ENCODE measurements at regions not wholly inside any gene's neighbourhood (a gene's known extent, or its start where the extent isn't known, plus 50 kb on each side); places are given as distances from the start of the nearest gene placed in this dataset.

GRCh38 chr6:48206091-48206490 is 95.1 kb upstream of the PTCHD4 start:
- TF ChIP-seq POLR2AphosphoS5 (IDR thresholded peaks at IDR 0.05; ENCODE audit: low read depth) (no peak), SPI1 (IDR thresholded peaks at IDR 0.05; ENCODE audit: borderline replicate concordance, low read depth) (no peak), REST (IDR thresholded peaks at IDR 0.05; ENCODE audit: insufficient replicate concordance, low read depth) (no peak), GABPA (IDR thresholded peaks at IDR 0.05; ENCODE audit: low read depth) (no peak), CTCF (IDR thresholded peaks at IDR 0.05; ENCODE audit: insufficient read depth, low read length) (no peak)
- Histone ChIP-seq H3K4me3 (replicated peaks; ENCODE audit: insufficient read depth, low read length) (no peak overlapping the region), H3K27me3 (ENCODE audit: insufficient read depth, poor library complexity, severe bottlenecking) (no peaks in the 10 kb centered on the region), H3K27ac (replicated peaks) (no peak overlapping the region)
- no peak for DNase-seq (ENCODE audit: low read depth in 1 of 2, low spot score in 1 of 2)

- Histone ChIP-seq H3K4me3 (replicated peaks; ENCODE audit: insufficient read depth, low read length) (no peak overlapping the region), H3K27me3 (ENCODE audit: insufficient read depth, poor library complexity, severe bottlenecking) (no peaks in the 10 kb centered on the region), H3K27ac (replicated peaks) (no peak overlapping the region)
- TF ChIP-seq GABPA (IDR thresholded peaks at IDR 0.05; ENCODE audit: low read depth) (no peak), CTCF (IDR thresholded peaks at IDR 0.05; ENCODE audit: insufficient read depth, low read length) (no peak), POLR2AphosphoS5 (IDR thresholded peaks at IDR 0.05; ENCODE audit: low read depth) (no peak), SPI1 (IDR thresholded peaks at IDR 0.05; ENCODE audit: borderline replicate concordance, low read depth) (no peak), REST (IDR thresholded peaks at IDR 0.05; ENCODE audit: insufficient replicate concordance, low read depth) (no peak)
- DNase-seq (ENCODE audit: low read depth in 1 of 2, low spot score in 1 of 2), result no peak
These were observed 89.9 kb upstream of the PTCHD4 start for GRCh38 chr6:48200869-48201390.

GRCh38 chr6:48199499-48199898 is 88.5 kb upstream of the PTCHD4 start:
- TF ChIP-seq REST (IDR thresholded peaks at IDR 0.05; ENCODE audit: insufficient replicate concordance, low read depth) (no peak), POLR2AphosphoS5 (IDR thresholded peaks at IDR 0.05; ENCODE audit: low read depth) (no peak), SPI1 (IDR thresholded peaks at IDR 0.05; ENCODE audit: borderline replicate concordance, low read depth) (no peak), GABPA (IDR thresholded peaks at IDR 0.05; ENCODE audit: low read depth) (no peak), CTCF (IDR thresholded peaks at IDR 0.05; ENCODE audit: insufficient read depth, low read length) (no peak)
- Histone ChIP-seq H3K27me3 (ENCODE audit: insufficient read depth, poor library complexity, severe bottlenecking) (no peaks in the 10 kb centered on the region), H3K27ac (replicated peaks) (no peak overlapping the region), H3K4me3 (replicated peaks; ENCODE audit: insufficient read depth, low read length) (no peak overlapping the region)
- no peak for DNase-seq (ENCODE audit: low read depth in 1 of 2, low spot score in 1 of 2)
